Fibroblast of villous mesenchyme (primary cell): ENCODE measurements at regions not wholly inside any gene's neighbourhood (a gene's known extent, or its start where the extent isn't known, plus 50 kb on each side); places are given as distances from the start of the nearest gene placed in this dataset.

ENCODE experiments used
- DNase-seq: peaks from one replicate; pipeline ENCODE4 v3.0.0-alpha.2; 2010; ENCODE audit warnings: low read depth
- H3K4me3 ChIP-seq: 2 replicates; pipeline ENCODE4 v1.5.1; 2011; ENCODE audit warnings: low read depth, mild to moderate bottlenecking, low read length
- TF ChIP-seq, protein P1 (sequence below): IDR thresholded peaks from 2 replicates; pipeline ENCODE4 v1.5.1; 2012; ENCODE audit warnings: low read depth, mild to moderate bottlenecking, low read length; ENCODE audit not compliant: insufficient read depth

DNA sequence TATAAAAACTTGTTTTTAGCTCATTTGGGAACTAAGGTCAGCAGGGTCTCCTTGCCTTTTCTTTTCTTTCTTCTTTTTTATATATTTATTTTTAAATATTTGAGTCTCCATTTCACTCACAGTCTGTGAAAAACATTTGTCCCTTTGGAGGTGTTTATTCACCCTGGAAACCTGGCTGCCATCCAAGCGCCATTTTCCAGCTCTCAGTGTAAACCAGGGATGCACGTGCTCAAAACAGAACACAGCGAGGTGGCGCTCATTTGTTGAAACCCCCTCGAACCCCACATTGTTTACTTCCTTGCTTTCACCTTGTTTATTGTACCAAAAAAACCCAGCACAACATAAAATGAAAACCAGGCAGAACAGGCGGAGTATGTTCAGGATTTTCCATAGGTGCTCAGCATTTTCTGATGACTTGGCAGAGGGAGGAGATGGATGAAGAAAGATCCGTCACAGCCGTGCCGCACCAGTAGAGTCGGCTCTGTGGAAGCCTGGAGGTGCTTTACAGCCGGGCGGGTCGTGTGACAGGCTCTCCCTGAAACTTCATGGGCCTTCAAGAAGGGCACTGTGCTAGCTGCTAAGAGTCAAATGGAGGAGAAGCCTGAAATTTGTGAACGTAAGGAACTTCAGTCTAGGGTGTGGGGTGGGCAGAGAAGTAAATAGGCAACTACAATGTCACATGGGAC is 284.4 kb downstream of the FOXL1 start:
- H3K4me3 ChIP-seq, result no peak overlapping the region
- DNase-seq, result no peak
- TF ChIP-seq, protein P1, sequence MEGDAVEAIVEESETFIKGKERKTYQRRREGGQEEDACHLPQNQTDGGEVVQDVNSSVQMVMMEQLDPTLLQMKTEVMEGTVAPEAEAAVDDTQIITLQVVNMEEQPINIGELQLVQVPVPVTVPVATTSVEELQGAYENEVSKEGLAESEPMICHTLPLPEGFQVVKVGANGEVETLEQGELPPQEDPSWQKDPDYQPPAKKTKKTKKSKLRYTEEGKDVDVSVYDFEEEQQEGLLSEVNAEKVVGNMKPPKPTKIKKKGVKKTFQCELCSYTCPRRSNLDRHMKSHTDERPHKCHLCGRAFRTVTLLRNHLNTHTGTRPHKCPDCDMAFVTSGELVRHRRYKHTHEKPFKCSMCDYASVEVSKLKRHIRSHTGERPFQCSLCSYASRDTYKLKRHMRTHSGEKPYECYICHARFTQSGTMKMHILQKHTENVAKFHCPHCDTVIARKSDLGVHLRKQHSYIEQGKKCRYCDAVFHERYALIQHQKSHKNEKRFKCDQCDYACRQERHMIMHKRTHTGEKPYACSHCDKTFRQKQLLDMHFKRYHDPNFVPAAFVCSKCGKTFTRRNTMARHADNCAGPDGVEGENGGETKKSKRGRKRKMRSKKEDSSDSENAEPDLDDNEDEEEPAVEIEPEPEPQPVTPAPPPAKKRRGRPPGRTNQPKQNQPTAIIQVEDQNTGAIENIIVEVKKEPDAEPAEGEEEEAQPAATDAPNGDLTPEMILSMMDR, result no peak

DNA sequence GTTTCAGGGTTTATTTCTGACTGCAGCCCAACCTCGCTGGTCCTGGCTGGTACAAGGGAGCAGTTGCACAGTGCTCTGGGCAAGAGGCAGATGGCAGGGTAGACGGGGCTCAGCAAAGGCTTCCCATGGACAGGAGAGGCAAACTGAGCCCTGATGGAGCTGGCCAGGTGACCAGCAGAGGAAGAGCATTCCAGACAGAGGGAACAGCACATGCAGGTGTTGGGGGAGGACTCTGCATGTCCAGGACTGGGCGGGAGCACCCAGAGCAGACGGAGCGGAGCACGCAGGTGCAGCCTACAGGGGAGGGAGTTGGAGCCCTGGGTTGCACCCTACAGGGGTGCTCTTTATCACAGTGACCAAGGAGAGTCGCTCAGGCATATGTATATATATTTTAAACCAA is 285.3 kb downstream of the FOXL1 start:
- no peak for DNase-seq
- TF ChIP-seq, protein P1, result no peak

DNA sequence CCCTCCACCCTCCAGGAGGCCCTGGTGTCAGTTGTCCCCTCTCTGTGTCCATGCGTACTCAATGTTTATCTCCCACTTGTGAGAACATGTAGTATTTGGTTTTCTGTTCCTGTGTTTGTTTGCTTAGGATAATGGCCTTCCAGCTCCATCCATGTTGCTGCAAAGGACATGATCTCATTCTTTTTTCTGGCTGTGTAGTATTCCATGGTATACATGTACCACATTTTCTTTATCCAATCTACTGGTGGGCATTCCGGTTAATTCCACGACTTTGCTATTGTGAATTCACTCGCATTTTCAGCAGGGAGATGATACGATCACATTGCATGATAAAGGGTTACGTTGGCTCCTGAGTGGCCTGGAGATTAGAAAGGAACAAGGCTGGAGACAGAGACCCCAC is 286.2 kb downstream of the FOXL1 start:
- no peak overlapping the region for H3K4me3 ChIP-seq
- TF ChIP-seq, protein P1, result no peak
- no peak for DNase-seq

More for the DNA sequence above, 285.3 kb downstream of the FOXL1 start:
- H3K4me3 ChIP-seq, result no peak overlapping the region

DNA sequence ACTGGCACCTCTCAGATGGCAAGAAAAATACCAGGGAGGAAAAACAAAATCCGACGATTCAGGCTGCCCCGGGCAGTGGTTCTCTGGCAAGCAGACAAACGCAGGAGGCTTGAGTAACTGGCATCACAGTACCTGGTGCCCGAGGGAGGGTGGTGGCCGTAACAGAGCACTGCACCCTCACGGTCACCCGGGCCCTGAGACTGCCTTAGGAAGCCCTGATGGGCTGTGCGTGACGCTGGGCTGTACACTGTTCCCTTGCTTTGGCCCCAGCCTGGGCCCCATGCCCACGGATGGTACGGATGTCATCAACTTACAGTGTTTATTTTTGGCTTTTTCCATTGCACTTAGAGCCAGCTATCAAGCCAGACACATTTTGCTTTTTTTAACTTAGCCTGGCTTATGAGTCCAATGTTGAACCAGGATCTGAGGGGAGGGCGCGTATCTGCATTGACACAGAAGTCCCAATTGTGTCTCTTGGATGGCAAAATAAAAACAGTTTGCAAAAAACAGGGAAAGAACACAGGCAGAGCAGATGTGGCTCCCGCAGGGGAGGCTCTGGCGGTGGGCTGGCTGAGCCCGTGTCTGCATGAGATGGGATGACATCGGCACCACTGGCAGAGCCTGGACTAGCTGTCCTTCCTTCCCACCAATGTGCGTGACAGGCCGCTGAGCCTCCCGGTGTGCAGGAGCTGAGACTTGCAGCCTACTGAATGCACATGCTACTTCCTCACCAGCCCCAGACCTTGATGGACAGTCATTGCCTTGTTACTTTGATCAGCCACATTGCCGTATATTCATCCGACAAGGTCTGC is 287.7 kb downstream of the FOXL1 start:
- H3K4me3 ChIP-seq, result no peak overlapping the region
- DNase-seq, result peak; percentile 52
- TF ChIP-seq, protein P1, result no peak

DNA sequence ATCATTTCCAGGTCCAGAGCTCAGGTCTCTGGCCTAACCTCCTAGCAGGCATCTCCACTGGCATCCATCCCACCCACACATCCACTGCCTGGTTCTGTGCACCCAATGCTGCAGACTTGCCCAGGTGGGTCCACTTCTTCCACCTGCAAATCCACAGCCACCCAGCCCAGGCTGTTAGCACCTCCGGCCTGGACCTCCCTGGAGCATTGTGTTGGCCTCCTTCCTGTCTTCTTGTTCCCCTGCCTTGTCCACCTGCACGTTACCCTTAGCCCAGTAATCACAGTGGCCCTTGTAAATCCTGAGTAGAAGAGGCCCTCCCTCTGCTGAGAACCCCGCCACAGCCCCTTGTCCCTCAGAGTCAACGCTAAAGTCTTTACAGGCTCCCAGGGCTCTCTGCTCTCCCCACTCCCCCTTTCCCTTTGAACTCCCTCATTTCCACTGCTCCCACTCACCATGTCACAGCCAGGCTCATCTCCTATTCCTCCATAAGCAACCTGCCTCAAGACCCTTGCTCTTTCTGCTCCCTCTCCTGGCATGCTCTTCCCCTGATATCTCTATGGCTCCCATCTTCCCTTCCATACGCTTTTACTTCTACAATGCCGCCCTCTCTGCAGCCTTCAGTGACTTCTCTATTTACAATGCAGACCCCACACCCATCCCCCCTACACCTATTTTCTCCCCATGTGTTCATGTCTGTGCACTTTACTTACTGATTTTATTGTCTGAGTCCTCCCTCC is 288.8 kb downstream of the FOXL1 start:
- no peak overlapping the region for H3K4me3 ChIP-seq
- TF ChIP-seq, protein P1, result no peak
- no peak for DNase-seq

DNA sequence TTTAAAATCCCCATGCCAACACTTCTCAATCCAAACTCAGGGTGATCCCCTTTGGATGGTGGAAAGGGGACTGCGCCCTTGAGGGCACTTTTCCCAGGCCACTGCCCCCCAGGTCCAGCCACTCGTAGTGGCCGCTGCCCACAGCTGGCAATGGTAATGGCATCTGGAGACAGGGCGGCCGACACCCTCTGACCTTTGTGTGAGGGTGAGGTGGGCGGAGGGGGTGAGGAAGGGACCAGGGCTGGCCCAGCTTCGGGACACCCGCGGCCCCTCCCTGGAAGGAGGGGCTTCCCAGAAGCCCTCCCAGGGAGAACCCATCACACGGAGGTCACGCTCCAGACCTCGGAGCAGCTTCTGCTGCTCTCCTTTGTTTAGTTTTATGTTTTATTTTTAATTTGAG is 289.7 kb downstream of the FOXL1 start:
- no peak overlapping the region for H3K4me3 ChIP-seq
- TF ChIP-seq, protein P1, result no peak
- DNase-seq, result no peak
